SU-DHL-6 (cell line): ENCODE measurements at regions not wholly inside any gene's neighbourhood (a gene's known extent, or its start where the extent isn't known, plus 50 kb on each side); places are given as distances from the start of the nearest gene placed in this dataset.

Source experiments
- H2AFZ ChIP-seq: fragments of 200-600 bp; sonication (generic); 2 replicates; pipeline ENCODE4 v1.6.1; 2014; ENCODE audit warnings: low read depth, mild to moderate bottlenecking, moderate library complexity, mixed read lengths, antibody characterized with exemption, low read length; ENCODE audit not compliant: severe bottlenecking
- H3F3A ChIP-seq: fragments of 200-600 bp; shearing (Covaris generic); 2 replicates; pipeline ENCODE4 v1.6.0; 2016; ENCODE audit warnings: antibody characterized with exemption, mild to moderate bottlenecking; ENCODE audit not compliant: insufficient read depth
- H3K27ac ChIP-seq: fragments of 200-600 bp; sonication (generic); 2 replicates; pipeline ENCODE4 v1.5.1; 2016; ENCODE audit warnings: low read depth, mild to moderate bottlenecking, low read length, moderate library complexity, mixed read lengths
- H3K27me3 ChIP-seq: fragments of 200-600 bp; sonication (generic), shearing (Covaris generic); 2 replicates; pipeline ENCODE4 v1.6.0; 2014; ENCODE audit warnings: mild to moderate bottlenecking, low read length
- H3K36me3 ChIP-seq: fragments of 200-600 bp; sonication (generic); 2 replicates; pipeline ENCODE4 v1.6.1; 2014; ENCODE audit warnings: mild to moderate bottlenecking, low read length, mixed read lengths
- H3K4me2 ChIP-seq: fragments of 300-600, 200-600 bp; shearing (Covaris generic), sonication (generic); 2 replicates; pipeline ENCODE4 v1.6.0; 2014; ENCODE audit warnings: low read length, low read depth, mild to moderate bottlenecking; ENCODE audit not compliant: poor library complexity, severe bottlenecking
- H3K4me3 ChIP-seq: fragments of 200-600 bp; sonication (generic); 2 replicates; pipeline ENCODE4 v1.5.1; 2014; ENCODE audit warnings: antibody characterized with exemption, low read length, mild to moderate bottlenecking, mixed read lengths; ENCODE audit not compliant: insufficient read depth, poor library complexity, severe bottlenecking
- H3K79me2 ChIP-seq: fragments of 200-600 bp; sonication (generic); 2 replicates; pipeline ENCODE4 v1.6.1; 2014; ENCODE audit warnings: mild to moderate bottlenecking, low read length, moderate library complexity; ENCODE audit not compliant: insufficient read depth
- H3K9ac ChIP-seq: fragments of 200-600 bp; sonication (generic); 2 replicates; pipeline ENCODE4 v1.7.0; 2014; ENCODE audit warnings: mild to moderate bottlenecking, low read length
- H3K9me2 ChIP-seq: fragments of 200-600 bp; sonication (generic); replicated peaks from 2 replicates; pipeline ENCODE4 v1.6.1; 2014; ENCODE audit warnings: low read length; ENCODE audit not compliant: insufficient read depth
- H3K9me3 ChIP-seq: fragments of 200-600 bp; sonication (generic); 2 replicates; pipeline ENCODE4 v1.6.1; 2014; ENCODE audit warnings: low read length, mixed read lengths; ENCODE audit not compliant: insufficient read depth
- H4K20me1 ChIP-seq: fragments of 200-600 bp; sonication (generic); 2 replicates; pipeline ENCODE4 v1.6.1; 2014; ENCODE audit warnings: low read depth, mild to moderate bottlenecking, antibody characterized with exemption, low read length, moderate library complexity, mixed read lengths
- CTCF ChIP-seq: fragments of 200-600 bp; sonication (generic); IDR thresholded peaks from one replicate; pipeline ENCODE4 v1.5.1; 2017; ENCODE audit warnings: antibody characterized with exemption, mild to moderate bottlenecking, low read length, moderate library complexity; ENCODE audit not compliant: insufficient read depth, poor library complexity, severe bottlenecking
- EZH2phosphoT487 ChIP-seq: fragments of 200-600 bp; sonication (generic), shearing (Covaris generic); conservative IDR thresholded peaks from 2 replicates; pipeline ENCODE4 v1.6.1; 2018; ENCODE audit warnings: mild to moderate bottlenecking, antibody characterized with exemption, low read length, moderate library complexity, mixed read lengths

DNA sequence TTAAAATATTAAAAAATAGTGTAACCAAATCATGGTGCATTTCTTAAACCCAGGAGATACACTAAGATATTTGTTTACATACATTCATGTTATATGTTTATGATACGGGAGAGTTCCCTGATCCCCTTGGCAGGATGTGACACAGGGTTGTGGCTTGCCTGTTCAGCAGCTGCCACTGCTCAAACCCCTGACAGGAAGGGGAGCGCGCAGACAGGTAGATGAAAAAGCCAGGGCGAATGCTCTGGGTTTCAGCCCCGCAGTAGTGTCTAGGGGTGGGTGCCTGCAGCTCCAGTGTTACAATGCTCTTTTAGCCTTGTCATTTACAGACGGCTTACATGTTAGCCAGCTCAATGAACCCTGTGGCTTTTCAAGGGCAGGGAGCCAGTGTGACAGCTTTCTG, 1343.8 kb upstream of the IGFBP7 start:
- no peaks in the 10 kb centered on the region for H4K20me1 ChIP-seq
- no peaks in the 10 kb centered on the region for H3K9me2 ChIP-seq
- no peak overlapping the region for H3K4me2 ChIP-seq
- no peak overlapping the region for H3K27ac ChIP-seq
- H3K9me3 ChIP-seq, result no peaks in the 10 kb centered on the region
- no peak overlapping the region for H3K9ac ChIP-seq
- H3K4me3 ChIP-seq, result no peak overlapping the region
- H3F3A ChIP-seq, result no peaks in the 10 kb centered on the region
- H2AFZ ChIP-seq, result no peak overlapping the region
- H3K36me3 ChIP-seq, result no peaks in the 10 kb centered on the region
- no peaks in the 10 kb centered on the region for H3K79me2 ChIP-seq
- TF ChIP-seq CTCF (no peak), EZH2phosphoT487 (no peak)
- no peaks in the 10 kb centered on the region for H3K27me3 ChIP-seq

DNA sequence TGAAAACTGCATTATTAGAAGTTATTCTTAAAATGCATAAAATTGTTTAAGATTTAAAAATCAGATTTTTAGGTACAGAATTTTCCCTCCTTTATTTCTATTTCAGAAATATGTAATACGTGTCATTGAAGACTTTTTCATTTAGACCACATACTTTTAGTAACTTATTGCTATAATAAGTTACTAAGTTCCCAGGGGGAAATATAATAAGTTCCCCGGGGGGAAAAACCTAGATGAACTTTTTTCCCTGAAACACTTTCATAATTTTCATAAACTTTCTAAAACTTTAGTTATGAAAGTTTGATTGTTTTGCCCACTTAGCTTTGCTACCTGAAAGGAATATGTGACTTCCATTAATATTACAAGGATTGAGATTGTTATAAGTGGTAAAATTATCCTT, 1341.5 kb upstream of the IGFBP7 start:
- Histone ChIP-seq H3K79me2 (no peaks in the 10 kb centered on the region), H3K27ac (no peak overlapping the region), H3K9me3 (no peaks in the 10 kb centered on the region), H3K27me3 (no peaks in the 10 kb centered on the region), H3F3A (no peaks in the 10 kb centered on the region), H4K20me1 (no peaks in the 10 kb centered on the region), H3K9me2 (no peaks in the 10 kb centered on the region), H3K4me3 (no peak overlapping the region), H3K9ac (no peak overlapping the region), H3K36me3 (no peaks in the 10 kb centered on the region), H3K4me2 (no peak overlapping the region), H2AFZ (no peak overlapping the region)
- TF ChIP-seq CTCF (no peak), EZH2phosphoT487 (no peak)

DNA sequence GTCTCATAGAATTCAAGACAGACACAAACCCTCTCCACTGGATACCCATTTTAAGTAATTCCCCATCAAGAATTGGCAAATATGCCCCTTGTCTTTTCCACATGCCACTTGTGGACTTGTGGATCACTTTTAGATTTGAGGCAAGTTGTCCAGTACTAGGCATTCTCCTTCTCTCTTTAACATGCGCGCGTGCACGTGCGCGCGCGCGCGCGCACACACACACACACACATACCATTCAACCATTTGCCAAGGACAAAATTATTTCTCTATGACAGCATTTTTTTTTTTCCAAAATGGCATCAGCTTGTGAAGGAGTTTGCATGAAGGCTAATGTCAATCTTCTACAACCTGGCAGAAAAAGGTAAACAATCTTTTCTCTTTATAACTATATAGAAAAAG, 1325.7 kb upstream of the IGFBP7 start:
- Histone ChIP-seq H3K27me3 (no peaks in the 10 kb centered on the region), H3F3A (no peaks in the 10 kb centered on the region), H2AFZ (no peak overlapping the region), H3K4me2 (no peak overlapping the region), H3K36me3 (no peaks in the 10 kb centered on the region), H3K9me2 (no peaks in the 10 kb centered on the region), H4K20me1 (no peaks in the 10 kb centered on the region), H3K9ac (no peak overlapping the region), H3K9me3 (no peaks in the 10 kb centered on the region), H3K4me3 (no peak overlapping the region), H3K79me2 (no peaks in the 10 kb centered on the region), H3K27ac (no peak overlapping the region)
- no peak for TF ChIP-seq CTCF
- no peak for TF ChIP-seq EZH2phosphoT487

DNA sequence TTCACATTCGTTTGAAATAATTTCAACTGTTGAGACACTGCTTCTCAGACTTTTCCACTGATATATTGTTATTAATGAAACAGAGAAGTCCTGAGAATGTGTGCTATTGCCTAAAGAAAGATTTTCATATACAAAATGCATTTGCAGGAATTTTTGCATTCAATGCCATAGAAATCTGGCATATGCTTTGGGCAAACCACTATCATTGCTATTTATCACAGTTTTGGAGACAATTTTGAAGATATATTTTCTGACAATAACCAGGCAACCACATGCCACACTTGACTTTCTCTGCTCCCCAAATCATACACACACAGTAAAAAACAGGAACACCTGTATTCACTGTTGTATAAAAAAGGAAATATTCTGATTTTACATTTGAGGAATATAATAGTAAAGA, 1303.7 kb upstream of the IGFBP7 start:
- Histone ChIP-seq H3K27ac (no peak overlapping the region), H3K9ac (no peak overlapping the region), H3K79me2 (no peaks in the 10 kb centered on the region), H2AFZ (no peak overlapping the region), H3K36me3 (no peaks in the 10 kb centered on the region), H3K4me3 (no peak overlapping the region), H4K20me1 (no peaks in the 10 kb centered on the region), H3K9me3 (no peaks in the 10 kb centered on the region), H3K27me3 (no peaks in the 10 kb centered on the region), H3K4me2 (no peak overlapping the region), H3F3A (no peaks in the 10 kb centered on the region), H3K9me2 (no peaks in the 10 kb centered on the region)
- no peak for TF ChIP-seq CTCF
- TF ChIP-seq EZH2phosphoT487, result no peak
